Mesothelial cell of epicardium (in vitro differentiated cells): ENCODE measurements at regions not wholly inside any gene's neighbourhood (a gene's known extent, or its start where the extent isn't known, plus 50 kb on each side); places are given as distances from the start of the nearest gene placed in this dataset.

Experiments
- DNase-seq, 2 experiments: peaks; one replicate each; pipeline ENCODE4 v3.0.0; 2021; ENCODE audit warnings: low spot score in 2 of 2; ENCODE audit not compliant: unreplicated experiment in 2 of 2
- H3K27ac Mint-ChIP-seq: 2 replicates; pipeline ENCODE4 v1.8.0; 2021; ENCODE audit warnings: mixed read lengths
- H3K27me3 Mint-ChIP-seq: 2 replicates; pipeline ENCODE4 v1.8.0; 2021; ENCODE audit warnings: low read depth, mixed read lengths
- H3K36me3 Mint-ChIP-seq: 2 replicates; pipeline ENCODE4 v1.8.0; 2021; ENCODE audit warnings: mixed read lengths
- H3K4me1 Mint-ChIP-seq: 2 replicates; pipeline ENCODE4 v1.8.0; 2021; ENCODE audit warnings: mixed read lengths
- H3K4me3 Mint-ChIP-seq: 2 replicates; pipeline ENCODE4 v1.8.0; 2021; ENCODE audit warnings: mild to moderate bottlenecking, moderate library complexity, mixed read lengths
- H3K9me3 Mint-ChIP-seq: 2 replicates; pipeline ENCODE4 v1.8.0; 2021; ENCODE audit warnings: mixed read lengths
- TF ChIP-seq, protein P1 (sequence below): fragments of 200-600 bp; sonication (generic); IDR thresholded peaks from one replicate; pipeline ENCODE4 v1.5.0; 2021; ENCODE audit warnings: antibody characterized with exemption; ENCODE audit not compliant: unreplicated experiment

- Mint-ChIP-seq H3K4me3 (no peak overlapping the region), H3K9me3 (peaks cover 28% of the 10 kb centered on the region), H3K36me3 (no peaks in the 10 kb centered on the region), H3K4me1 (no peaks in the 10 kb centered on the region), H3K27me3 (peaks cover 3% of the 10 kb centered on the region), H3K27ac (no peak overlapping the region)
- no peak for DNase-seq
- TF ChIP-seq, protein P1, sequence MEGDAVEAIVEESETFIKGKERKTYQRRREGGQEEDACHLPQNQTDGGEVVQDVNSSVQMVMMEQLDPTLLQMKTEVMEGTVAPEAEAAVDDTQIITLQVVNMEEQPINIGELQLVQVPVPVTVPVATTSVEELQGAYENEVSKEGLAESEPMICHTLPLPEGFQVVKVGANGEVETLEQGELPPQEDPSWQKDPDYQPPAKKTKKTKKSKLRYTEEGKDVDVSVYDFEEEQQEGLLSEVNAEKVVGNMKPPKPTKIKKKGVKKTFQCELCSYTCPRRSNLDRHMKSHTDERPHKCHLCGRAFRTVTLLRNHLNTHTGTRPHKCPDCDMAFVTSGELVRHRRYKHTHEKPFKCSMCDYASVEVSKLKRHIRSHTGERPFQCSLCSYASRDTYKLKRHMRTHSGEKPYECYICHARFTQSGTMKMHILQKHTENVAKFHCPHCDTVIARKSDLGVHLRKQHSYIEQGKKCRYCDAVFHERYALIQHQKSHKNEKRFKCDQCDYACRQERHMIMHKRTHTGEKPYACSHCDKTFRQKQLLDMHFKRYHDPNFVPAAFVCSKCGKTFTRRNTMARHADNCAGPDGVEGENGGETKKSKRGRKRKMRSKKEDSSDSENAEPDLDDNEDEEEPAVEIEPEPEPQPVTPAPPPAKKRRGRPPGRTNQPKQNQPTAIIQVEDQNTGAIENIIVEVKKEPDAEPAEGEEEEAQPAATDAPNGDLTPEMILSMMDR, result no peak
These were observed 421.4 kb upstream of the SALL3 start for GRCh38 chr18:78558101-78558810.

DNA sequence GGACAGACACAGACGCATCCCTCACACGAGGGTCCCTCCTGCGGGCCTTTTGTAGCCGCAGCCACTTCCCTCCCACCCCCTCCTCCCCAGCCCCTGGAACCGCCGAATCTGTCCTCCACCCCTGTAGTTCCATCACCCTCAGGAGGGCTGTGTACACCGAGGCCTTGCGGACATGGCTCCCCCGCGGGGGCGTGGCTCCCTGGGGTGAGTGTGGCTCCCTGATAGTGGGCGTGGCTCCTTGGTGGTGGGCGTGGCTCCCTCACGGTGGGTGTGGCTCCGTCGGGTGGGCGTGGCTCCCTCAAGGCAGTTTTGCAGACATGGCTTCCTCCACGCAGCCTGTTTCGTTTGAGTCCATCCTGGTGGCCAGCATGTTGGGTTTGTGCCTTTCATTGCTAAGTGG is 420.7 kb upstream of the SALL3 start:
- Mint-ChIP-seq H3K27ac (no peak overlapping the region), H3K4me1 (no peaks in the 10 kb centered on the region), H3K9me3 (peaks cover 28% of the 10 kb centered on the region), H3K27me3 (peaks cover 3% of the 10 kb centered on the region), H3K36me3 (no peaks in the 10 kb centered on the region), H3K4me3 (no peak overlapping the region)
- DNase-seq, result no peak
- TF ChIP-seq, protein P1, result no peak

- TF ChIP-seq, protein P1, result no peak
- Mint-ChIP-seq H3K4me1 (no peaks in the 10 kb centered on the region), H3K9me3 (peaks cover 21% of the 10 kb centered on the region)
These were observed 420.0 kb upstream of the SALL3 start for GRCh38 chr18:78559584-78559983.

DNA sequence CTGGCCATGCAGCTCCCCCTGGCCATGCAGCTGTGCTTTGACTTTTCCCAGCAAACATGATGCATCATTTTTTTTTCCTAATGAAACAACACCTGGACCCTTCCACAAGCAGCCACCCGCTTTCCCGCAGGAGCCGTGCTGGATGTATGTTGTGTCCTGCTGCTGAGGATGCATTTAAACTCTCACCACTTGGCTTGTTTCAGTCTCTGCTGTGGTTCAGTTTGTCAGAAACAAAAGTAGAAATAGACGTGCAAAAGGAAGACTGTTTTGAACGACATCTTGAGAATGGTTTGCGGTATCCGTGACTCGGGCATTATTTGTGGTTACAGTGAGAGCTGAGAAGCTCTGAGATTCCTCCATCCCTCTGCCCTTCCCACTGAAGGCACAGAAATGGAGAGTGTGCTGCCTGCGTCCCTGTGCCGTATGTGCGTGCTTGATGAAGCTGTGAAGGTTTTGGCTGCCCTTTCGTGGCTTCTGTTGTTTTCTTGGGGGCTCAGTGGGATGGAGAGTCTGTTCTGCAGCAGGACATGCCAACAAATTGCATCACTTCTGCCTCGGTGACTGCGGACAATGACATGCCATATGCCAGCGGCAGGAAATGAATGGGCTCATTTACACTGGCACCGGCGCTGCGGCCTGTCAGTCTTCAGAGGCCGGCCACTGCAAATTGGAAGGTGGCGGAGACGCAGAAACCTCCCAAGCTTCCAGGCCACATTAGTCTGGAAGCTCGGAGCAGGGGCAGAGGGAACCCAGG is 417.7 kb upstream of the SALL3 start:
- peaks cover 3% of the 10 kb centered on the region for H3K27me3 Mint-ChIP-seq
- DNase-seq, result no peak
- TF ChIP-seq, protein P1, result no peak
- H3K36me3 Mint-ChIP-seq, result no peaks in the 10 kb centered on the region
- no peaks in the 10 kb centered on the region for H3K4me1 Mint-ChIP-seq
- peaks cover 3% of the 10 kb centered on the region for H3K9me3 Mint-ChIP-seq
- H3K4me3 Mint-ChIP-seq, result no peak overlapping the region
- H3K27ac Mint-ChIP-seq, result no peak overlapping the region

More at GRCh38 chr18:78559584-78559983, 420.0 kb upstream of the SALL3 start:
- Mint-ChIP-seq H3K36me3 (no peaks in the 10 kb centered on the region), H3K27ac (no peak overlapping the region), H3K27me3 (peaks cover 3% of the 10 kb centered on the region), H3K4me3 (no peak overlapping the region)
- DNase-seq, result no peak

DNA sequence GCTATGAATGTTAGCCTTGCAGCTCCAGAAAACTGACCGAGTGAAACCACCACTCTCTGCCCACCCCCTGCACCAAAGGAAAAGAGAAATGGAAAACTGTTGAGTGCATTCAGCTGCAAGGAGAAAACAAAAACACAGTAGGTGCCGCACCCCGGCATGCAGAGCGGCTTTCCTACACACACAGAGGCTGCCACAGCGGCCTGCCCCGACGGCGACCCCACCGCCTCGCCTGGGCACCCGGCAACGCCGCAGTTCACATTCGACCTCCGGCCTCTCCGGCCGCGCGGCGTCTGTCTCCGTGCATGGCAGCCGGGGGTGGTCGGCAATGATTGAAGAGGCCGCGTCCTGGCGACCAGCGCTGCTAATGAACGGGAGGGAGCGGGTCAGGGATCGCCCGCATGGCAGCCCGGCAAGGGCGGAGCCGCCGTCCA is 417.1 kb upstream of the SALL3 start:
- no peak overlapping the region for H3K4me3 Mint-ChIP-seq
- TF ChIP-seq, protein P1, result no peak
- peaks cover 3% of the 10 kb centered on the region for H3K27me3 Mint-ChIP-seq
- no peak overlapping the region for H3K27ac Mint-ChIP-seq
- no peaks in the 10 kb centered on the region for H3K4me1 Mint-ChIP-seq
- DNase-seq, result no peak
- H3K36me3 Mint-ChIP-seq, result no peaks in the 10 kb centered on the region
- H3K9me3 Mint-ChIP-seq, result peaks cover 8% of the 10 kb centered on the region
